Fibroblast of the aortic adventitia (primary cell): ENCODE measurements at regions not wholly inside any gene's neighbourhood (a gene's known extent, or its start where the extent isn't known, plus 50 kb on each side); places are given as distances from the start of the nearest gene placed in this dataset.

Experiments
- DNase-seq: peaks from one replicate; pipeline ENCODE4 v3.0.0-alpha.2; 2010; ENCODE audit warnings: low read depth
- H3K4me3 ChIP-seq: 2 replicates; pipeline ENCODE4 v1.5.1; 2011; ENCODE audit warnings: low read depth, mild to moderate bottlenecking, control low read depth, low read length, moderate library complexity
- TF ChIP-seq, protein P1 (sequence below): IDR thresholded peaks from 2 replicates; pipeline ENCODE4 v1.5.1; 2011; ENCODE audit warnings: mild to moderate bottlenecking, low read length, control low read depth, inconsistent platforms; ENCODE audit not compliant: insufficient read depth

DNA sequence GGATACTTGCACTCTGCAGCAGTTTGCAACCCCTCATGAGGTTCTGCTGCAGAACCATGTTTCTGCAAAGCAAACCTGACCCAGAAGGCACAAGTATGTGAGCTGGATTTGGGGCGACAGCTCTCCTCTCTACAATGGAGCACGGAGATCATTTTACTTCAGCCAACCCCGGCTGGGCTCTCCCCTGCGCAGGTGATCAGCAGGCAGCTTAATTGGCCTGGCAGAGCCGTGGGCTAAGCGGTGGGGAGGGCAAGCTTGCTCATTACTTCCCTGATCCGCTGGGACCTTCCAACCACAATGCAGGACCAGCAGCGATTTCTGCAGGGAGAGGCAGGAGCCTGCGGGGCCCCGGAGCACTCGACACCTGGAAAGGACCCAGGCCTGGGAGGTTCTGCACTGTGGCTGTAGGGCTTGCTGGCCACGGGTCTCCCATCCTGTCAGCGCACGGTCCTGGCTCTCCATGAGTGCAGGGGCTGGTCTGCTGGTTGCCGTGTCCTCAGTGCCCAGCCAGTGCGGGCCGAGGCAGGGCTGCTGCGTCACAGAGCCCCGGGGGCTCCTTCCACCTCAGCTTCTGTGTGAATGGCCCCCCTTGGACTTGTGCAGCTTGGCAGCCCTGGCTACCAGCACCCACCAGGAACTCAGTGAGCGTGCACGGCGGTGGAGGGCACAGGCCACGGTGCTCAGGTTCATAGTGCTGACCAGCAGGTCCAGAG, 51.8 kb upstream of the RAPGEF1 start:
- no peak overlapping the region for H3K4me3 ChIP-seq
- TF ChIP-seq, protein P1, sequence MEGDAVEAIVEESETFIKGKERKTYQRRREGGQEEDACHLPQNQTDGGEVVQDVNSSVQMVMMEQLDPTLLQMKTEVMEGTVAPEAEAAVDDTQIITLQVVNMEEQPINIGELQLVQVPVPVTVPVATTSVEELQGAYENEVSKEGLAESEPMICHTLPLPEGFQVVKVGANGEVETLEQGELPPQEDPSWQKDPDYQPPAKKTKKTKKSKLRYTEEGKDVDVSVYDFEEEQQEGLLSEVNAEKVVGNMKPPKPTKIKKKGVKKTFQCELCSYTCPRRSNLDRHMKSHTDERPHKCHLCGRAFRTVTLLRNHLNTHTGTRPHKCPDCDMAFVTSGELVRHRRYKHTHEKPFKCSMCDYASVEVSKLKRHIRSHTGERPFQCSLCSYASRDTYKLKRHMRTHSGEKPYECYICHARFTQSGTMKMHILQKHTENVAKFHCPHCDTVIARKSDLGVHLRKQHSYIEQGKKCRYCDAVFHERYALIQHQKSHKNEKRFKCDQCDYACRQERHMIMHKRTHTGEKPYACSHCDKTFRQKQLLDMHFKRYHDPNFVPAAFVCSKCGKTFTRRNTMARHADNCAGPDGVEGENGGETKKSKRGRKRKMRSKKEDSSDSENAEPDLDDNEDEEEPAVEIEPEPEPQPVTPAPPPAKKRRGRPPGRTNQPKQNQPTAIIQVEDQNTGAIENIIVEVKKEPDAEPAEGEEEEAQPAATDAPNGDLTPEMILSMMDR = no peak
- no peak for DNase-seq
